GM19395 (cell line): ENCODE measurements at regions not wholly inside any gene's neighbourhood (a gene's known extent, or its start where the extent isn't known, plus 50 kb on each side); places are given as distances from the start of the nearest gene placed in this dataset.
A peak's percentile ranks its signal among the peaks of the same experiment; 100 is the strongest.

Experiments
- ATAC-seq: cut with Tn5 transposase; IDR thresholded peaks from one replicate; pipeline ENCODE4 v1.9.1; 2021; ENCODE audit warnings: mild to moderate bottlenecking, moderate library complexity; ENCODE audit not compliant: unreplicated experiment

DNA sequence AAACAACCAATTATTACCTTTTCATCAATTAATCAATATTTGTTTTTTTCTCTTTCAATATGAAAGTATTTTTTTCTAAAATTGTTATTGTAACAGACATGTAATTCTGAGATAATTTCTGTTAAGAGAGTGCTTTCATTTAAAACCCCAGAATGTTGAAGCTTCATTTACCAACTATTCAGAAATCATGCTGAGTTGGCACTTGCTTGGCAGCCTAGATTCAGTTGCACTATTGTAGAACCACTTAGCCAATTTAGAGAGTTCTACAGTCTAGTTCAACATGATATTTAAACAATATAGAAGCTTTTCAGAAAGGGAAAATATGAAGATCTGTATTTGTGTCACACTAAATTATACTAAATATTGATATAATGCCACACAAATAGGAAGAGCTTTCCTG is 56.1 kb upstream of the NKAIN2 start:
- ATAC-seq, result no peak

DNA sequence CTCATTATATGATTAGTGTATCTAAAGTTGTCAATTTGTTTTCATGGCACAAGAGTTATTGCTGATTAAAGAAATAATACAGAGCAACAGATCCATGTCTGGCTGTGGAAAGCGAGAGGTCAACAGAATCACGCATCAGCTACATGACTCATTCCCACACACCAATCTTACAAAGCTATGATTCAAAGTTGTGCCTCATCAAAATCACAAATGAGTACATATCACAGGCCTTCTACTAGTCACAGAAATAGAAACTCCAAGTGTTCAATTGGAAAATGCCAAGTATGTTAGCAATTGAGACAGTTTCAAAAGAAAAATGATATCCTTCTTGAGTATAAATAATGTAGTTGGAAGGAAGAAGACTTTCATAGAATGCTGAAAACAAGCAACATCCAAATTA is 57.8 kb upstream of the NKAIN2 start:
- ATAC-seq, result no peak

DNA sequence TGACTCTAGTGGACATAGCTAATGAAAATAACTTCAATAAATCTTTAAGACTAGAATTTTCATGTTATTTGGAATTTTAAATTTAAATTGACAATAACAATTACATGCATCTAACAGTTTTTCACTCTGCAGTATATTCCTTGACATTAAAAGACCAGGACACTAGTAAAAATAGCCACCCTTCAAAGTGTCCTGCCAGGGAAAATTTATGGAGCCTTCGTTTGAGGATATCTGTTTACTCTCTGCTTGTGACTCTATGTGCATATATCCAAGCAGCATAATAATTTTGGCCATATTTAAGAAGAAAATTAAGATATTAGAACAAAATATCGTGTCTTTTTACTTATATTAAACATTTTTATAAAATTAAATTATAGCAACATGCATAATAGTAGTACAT is 58.8 kb upstream of the NKAIN2 start:
- ATAC-seq, result no peak

DNA sequence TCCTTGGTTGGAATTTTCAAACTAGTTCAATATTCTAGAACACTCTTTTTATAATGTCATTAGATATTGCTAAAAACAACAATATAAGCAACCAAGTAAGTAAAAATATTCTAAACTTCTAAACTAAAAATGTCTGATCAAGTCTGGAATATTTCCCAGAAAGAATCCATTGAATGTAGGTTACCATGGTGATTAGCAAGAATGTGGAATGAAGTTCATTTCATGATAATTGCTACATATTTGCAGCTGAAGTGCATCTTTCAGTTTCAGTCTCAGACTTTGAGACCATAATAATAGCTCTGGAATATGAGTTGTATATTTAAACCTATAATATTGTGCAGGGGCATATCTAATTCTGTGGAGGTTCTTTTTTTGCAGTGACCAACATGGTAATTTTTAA is 61.0 kb upstream of the NKAIN2 start:
- ATAC-seq, result no peak

DNA sequence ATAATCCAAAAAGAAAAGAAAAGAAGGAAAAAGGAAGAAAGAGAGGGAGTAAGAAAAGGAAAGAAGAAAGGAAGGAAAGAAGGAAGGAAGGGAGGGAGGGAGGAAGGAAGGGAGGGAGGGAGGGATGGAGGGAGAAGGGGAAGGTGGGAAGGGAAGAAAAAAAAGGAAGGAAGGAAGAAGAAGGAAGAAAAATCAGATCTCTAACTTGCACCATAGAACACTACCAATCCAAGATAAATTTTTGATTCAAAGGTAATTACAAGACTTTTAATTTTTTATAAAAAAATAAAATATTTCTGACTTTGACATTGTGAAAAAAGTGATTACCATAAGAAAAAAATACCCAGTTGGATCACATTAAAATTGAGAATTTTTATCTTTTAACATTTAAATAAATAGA is 70.5 kb upstream of the NKAIN2 start:
- ATAC-seq, result no peak

DNA sequence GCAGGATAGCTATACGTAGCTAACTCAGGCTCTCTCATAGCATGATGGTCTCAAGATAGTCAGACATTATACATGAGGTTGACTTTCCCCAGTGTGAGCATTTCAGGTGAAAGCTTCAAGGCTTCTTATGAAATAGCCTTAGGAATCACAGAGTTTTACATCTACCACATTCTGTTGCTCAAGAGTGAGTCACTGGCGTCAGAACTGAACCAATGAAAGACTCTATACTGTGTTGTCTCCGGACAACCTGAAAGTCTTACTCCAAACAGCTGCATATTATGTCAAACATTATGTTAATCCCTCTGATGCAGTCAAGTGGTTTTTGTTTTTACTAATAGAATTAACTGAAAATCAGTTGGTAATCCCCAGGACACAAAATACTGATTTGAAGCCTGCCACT is 79.8 kb upstream of the TRDN start:
- no peak for ATAC-seq

DNA sequence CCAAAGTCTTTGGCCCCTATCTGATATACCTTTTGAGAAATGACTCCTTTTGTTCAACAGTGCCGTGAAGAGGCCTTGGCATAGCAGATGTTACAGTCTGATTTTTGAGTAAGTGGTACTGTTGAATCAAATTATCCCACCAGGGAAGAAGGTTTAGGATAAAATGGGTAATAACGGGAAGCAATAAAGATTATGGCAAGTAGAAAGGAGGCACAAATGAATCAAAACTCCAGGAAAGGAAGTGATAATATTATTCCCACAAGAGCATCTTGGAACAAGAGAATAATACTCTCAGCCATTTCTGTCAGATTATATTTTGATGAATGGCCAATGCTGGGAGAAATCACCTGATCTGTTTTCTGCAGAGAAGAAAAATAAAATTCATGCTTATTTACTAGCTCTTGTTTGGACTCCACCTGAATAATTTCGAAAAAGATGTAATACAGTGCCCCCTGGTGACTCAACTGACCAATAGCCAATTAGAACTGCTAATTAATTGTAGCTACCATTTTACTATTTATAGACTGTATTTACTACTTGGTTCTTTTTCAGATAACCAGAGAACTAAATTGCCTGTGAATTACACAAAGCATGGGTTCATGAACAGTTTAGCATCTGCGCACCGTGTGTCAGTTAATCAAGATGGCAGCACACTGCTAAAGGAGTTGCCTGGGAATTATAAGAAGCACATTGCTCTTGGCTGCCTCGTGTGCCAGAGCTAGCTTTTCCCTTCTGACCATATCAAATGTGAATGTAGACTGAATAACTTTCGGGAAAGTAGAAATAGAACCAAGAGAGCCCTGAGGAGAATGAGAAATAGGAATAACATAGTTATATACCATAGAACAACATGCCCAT is 78.5 kb upstream of the TRDN start:
- peak; percentile 71 for ATAC-seq

DNA sequence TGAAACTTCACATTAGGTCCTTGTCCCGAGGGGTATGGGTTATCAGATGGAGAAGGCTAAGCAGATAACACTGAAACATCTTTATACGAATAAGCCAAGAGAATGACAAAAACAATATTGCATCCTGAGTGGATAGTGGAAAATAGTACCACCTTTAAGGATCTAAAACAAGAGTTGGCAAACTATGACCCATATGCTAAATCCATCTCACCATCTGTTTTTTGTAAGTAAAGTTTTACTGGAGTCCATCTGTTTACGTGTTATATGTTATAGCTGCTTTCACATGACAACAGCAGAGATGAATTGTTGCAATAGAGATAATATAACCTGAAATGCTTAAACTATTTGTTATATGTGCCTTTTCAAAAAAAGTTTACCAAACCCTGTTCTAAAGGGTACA is 76.1 kb upstream of the TRDN start:
- ATAC-seq, result no peak

DNA sequence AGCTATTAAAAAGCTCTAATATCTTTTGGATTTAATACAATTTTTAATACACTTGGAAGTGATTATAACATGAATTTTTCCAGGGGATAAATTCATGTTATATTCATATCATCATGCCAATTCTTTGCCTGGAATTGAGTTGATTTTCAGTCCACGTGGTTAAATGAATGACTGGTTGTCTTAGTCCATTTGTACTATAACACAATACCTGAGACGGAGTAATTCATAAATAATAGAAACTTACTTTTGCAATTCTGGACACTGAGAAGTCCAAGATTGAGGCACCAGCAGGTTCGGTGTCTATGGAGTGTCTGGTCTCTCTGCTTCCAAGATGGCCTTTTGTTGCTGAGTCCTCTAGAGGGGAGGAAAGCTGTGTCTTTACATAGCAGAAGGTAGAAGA is 66.2 kb upstream of the TRDN start:
- ATAC-seq, result no peak

DNA sequence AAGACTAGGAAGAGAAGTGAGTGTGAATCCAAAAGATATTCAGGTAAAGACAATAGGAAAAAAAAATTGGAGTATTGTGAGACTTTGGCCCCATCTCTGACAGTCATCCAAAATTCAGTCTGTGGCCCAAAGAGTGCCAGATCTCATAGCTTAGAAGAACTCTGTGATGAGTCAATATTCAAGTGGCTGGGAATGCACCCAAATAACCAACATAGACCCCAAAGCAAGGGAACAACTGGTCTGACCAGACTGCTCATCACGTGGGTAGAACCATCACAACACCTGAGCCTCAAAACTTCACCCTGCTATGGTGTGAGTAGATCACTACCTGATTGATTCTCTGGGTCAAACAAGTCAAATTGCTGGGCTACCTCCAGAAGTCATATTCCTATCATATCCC is 51.1 kb upstream of the TRDN start:
- ATAC-seq, result no peak
